COLO668 (cell line): ENCODE measurements at regions not wholly inside any gene's neighbourhood (a gene's known extent, or its start where the extent isn't known, plus 50 kb on each side); places are given as distances from the start of the nearest gene placed in this dataset.

Source experiments
- DNase-seq: peaks from one replicate; lab custom pipeline; 2025; ENCODE audit not compliant: unreplicated experiment; lab: John Stamatoyannopoulos, UW

DNA sequence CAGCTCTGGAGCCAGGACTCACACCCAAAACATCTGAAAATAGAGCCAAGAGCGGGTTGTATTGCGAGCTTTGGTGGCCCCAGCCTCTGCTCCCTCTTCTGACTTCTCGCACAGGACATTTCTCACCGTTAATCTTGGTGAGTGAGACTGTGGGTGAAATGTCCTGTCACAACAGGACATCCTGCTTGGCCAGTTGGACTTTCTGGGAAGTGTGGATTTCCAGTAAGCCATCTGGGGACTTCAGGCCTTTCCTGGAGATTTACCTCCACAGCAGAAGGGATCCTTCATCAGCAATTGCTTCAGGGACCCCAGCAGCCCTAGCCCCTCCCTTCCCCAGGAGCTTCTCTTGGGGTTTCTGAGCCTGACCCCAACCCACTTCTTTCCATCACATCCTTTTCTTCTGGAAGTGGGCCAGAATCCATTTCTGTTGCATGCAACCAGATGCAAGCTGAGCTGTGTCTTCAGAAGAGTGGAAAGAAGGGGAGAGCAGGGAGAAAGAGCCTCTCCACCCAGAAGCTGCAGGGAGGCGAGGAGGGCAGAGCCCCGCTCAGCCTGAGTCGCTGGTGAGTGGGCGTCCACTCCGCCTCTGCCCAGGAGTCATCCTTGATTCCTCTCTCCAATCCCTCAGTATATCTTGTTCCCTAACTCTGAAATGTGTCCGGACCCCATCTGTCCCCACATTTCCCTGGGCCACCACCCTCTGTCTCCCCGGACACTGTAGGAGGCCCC is 50.3 kb upstream of the GADD45G start:
- DNase-seq = no peak

DNA sequence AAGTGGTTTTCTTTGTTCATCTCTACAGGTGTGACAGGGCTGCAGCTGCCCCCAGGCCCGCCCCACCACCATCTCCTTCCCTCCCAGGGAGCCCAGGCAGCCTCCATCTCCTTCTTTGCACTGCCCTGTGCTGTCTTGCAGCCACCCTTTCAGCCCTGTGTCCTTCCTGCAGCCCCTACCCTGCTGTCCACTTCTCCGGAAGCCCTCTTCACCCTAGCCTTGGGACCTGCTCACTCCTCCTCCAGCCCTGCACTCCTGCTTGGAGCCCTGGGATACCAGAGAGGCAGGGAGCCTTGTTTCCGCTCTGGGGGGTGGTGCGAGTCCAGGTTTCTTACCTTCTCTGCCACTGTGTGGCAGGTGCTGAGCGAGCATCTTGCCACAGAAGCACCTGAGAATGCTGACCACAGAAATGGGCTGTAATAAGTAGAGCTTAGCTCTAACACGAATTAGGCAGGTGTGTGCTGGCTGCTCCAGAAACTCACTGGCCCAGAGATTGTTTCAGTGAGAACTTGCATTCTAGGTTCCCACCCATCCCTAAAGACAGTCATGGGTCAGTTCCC is 51.3 kb upstream of the GADD45G start:
- DNase-seq = no peak

DNA sequence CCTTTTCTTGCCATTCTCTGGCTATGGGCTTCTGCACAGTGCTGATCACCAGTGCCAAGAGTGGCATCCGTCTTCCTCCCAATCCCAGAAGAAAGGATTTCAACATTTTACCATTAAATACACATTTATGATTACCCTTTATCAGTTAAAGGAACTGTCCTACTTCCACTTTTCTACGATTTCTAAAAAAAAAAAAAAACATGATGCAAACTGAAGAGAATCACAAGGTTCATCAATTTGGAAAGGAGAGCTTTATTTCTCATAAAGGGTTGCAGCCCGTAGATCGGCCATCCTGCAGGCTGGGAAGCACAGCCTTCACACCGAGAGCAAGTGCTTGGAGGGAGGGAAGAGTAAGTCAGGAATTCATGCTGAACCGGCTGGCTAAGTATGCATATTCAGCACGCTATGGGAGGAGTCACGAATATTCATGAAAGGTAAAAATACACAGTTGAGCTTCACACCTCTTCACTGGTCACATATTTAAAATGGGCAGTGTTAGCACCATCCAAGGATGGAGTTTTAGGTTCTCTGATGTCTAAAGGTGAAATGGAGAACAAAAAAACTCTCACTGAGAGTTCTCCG is 52.5 kb upstream of the SEMA4D start:
- no peak for DNase-seq

DNA sequence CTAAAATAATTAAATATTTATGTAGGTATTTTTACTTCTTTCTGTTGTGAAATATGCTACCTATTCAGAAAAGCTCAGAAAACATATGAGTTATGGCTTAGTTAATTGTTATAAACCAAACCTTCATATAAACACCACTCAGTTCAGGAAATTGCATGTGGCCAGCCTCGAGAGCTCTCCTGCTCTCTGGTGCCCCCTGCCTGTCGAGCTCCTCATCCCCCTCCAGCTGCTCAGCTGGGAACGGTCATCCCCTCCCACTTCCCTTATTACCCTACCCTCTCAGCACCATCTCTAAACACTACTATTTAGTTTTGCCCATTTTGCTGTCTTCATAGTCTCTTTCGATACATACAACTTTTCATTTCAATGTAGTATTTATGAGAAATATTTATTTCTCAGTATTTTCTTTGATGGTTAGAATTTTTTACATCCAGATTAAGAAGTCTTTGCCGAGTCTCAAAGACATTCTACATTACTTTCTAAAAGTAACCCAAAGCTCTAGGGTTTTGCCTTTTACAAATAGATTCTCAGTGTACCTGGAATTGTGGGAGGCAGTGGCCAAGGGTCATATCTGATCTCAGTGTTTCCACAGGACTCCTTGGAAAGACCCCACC is 51.2 kb upstream of the SEMA4D start:
- DNase-seq = peak; percentile 81

DNA sequence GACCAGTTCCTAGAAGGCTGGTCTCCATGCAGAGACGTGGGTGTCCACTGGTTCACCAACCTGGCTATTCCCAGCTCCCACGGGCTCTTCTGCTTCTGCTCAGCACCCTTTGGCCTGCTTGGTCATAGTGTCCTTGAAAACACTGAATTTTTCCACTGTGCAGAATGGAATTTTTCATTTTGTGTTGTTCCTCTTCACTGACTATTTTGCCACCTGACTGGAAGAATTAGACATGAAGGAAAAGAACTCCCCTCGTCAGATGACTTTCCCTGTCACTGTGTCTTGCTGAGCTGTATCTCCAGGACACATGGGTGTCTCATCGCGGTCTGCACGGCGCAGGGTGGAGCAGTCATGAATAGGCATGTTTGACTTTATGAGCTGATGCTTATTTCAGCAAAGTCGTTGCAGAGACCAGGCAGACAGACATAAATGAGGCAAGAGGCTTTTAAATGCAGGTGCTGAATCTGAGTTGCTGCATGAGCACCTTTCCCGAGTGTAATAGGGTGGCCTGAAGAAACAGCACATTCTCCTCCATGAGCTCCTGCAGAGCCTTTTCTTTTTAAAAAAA is 50.2 kb upstream of the SEMA4D start:
- no peak for DNase-seq
